ENCODE measurements at regions not wholly inside any gene's neighbourhood (a gene's known extent, or its start where the extent isn't known, plus 50 kb on each side); places are given as distances from the start of the nearest gene placed in this dataset.

- TF ChIP-seq ZFX (IDR thresholded peaks at IDR 0.05) (no peak), CTCF (conservative IDR thresholded peaks at IDR 0.05) (no peak)
- no peak overlapping the region for H3K27ac ChIP-seq
These were observed 89.4 kb downstream of the ATPSCKMT start for GRCh38 chr5:10160241-10160640.

GRCh38 chr5:10158886-10159285 lies 90.8 kb downstream of the ATPSCKMT start:
- no peak overlapping the region for H3K27ac ChIP-seq

GRCh38 chr5:10157085-10157669 lies 92.5 kb downstream of the ATPSCKMT start:
- H3K27ac ChIP-seq: no peak overlapping the region
- TF ChIP-seq ZFX (IDR thresholded peaks at IDR 0.05) (no peak), CTCF (conservative IDR thresholded peaks at IDR 0.05) (no peak)

More at GRCh38 chr5:10158886-10159285, 90.8 kb downstream of the ATPSCKMT start:
- TF ChIP-seq CTCF (conservative IDR thresholded peaks at IDR 0.05): peak; percentile 22
- no peak for TF ChIP-seq ZFX (IDR thresholded peaks at IDR 0.05)

- TF ChIP-seq ZFX (IDR thresholded peaks at IDR 0.05) (no peak), CTCF (conservative IDR thresholded peaks at IDR 0.05) (no peak)
- H3K27ac ChIP-seq: no peak overlapping the region
These were observed 93.6 kb downstream of the ATPSCKMT start for GRCh38 chr5:10155897-10156667.

- no peak overlapping the region for H3K27ac ChIP-seq
- no peak for TF ChIP-seq ZFX (IDR thresholded peaks at IDR 0.05)
- no peak for TF ChIP-seq CTCF (conservative IDR thresholded peaks at IDR 0.05)
These were observed 95.7 kb downstream of the ATPSCKMT start for GRCh38 chr5:10153808-10154537.

- no peak overlapping the region for H3K27ac ChIP-seq
- TF ChIP-seq CTCF (conservative IDR thresholded peaks at IDR 0.05) (no peak), ZFX (IDR thresholded peaks at IDR 0.05) (no peak)
These were observed 96.3 kb downstream of the ATPSCKMT start for GRCh38 chr5:10153394-10153793.

- no peak overlapping the region for H3K27ac ChIP-seq
- TF ChIP-seq ZFX (IDR thresholded peaks at IDR 0.05): no peak
These were observed 98.0 kb downstream of the ATPSCKMT start for GRCh38 chr5:10151656-10152055.
